SHP77 treated with DMSO at 0.1 percent for 48 hours (cell line): ENCODE measurements at regions not wholly inside any gene's neighbourhood (a gene's known extent, or its start where the extent isn't known, plus 50 kb on each side); places are given as distances from the start of the nearest gene placed in this dataset.

ENCODE experiments used
- DNase-seq: peaks from one replicate; lab custom pipeline; 2025; lab: John Stamatoyannopoulos, UW

DNA sequence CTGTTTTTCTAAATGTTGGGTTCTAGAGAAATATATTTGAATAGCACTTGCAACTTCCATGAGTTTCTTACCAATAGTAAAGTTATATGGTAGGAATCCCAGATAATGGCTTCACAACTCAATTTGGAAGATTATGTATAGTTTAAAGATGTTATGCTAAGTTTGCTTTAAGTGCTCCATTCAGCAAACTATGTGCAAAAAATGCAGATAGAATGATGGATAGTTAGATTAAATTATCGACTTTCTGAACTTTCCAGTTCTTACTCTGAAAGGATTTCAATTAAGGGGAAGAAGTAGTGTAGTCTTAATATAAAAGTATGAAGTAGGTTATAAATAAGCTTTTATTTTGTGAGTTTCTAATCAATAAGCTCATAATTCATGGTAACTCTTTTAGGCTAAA is 60.7 kb upstream of the NFKB1 start:
- DNase-seq = no peak

DNA sequence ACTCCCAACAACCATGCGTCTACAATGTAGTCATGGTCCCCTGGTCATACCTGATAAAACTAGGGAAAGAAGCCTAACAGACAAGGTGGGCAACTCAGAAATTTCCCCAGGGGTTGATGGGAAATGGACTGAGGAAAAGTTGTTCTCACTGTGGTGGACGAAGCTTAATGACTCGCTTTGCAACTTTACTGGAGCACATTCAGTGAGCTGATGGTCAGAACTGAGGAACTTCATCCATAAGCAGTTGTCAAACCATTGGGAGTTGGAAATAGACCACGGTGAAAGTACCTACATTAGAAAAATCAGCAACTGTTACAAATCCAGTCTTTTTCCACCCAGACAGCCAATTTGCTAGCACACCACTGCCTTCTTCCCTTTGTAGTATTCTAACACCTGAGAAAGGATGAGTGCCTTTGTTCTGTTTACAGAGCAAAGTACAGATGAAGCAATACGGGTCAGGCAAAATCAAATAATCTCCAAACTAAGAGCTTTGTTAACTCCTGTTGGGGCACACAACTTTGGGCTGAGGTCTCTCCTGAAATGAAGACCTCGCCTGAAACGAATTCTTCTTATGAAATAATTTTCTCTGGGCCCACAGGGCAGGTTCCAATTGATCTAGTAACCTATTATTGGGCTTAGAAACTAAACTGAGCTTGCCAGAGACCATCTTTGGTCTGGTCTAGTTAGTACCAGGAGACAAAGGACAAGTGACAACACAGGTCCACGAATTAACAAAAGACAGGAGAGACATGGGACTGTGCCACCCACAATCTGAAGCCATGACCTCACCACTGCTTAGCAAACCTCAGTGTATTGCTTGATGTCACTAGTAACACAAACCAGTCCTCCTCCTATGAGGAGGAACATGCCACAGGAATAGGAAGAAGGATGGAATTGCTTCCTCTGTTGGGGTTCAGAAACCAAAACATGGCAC is 58.9 kb upstream of the NFKB1 start:
- no peak for DNase-seq

DNA sequence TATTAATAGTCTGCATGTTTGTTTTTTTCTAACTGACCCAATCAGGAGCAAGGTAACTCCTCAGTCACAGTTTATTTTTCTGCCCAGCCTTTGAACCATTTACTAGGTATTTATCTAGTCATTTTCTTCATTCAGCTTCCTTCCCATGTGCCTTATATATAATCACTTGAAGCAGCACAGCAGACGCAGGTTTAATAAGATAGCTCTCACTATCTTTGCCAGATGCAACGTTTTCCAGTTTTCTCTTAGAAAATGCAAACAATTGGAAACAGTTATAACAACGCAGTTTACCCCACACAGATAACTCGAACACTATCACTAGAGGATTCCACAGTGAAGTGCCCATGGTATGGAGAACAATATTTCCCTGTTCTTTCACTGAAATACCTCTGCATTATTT is 56.4 kb upstream of the NFKB1 start:
- DNase-seq = no peak

DNA sequence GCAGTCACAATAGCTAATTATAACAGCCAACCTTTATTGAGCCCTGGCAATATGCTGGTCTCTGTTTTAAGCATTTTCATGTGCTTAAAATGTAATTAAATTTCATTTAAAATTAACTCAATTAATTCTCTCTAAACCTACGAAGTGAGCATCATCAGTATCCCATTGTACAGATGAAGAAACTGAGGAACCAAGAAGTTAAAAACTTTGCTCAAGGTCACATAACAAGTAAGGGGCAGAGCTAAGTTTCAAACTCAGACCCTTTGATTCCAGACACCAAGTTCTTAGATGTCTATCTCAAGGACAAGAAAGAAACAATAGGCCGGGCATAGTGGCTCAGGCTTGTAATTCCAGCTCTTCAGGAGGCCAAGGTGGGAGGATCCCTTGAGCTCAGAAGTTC is 55.9 kb upstream of the NFKB1 start:
- DNase-seq = no peak

DNA sequence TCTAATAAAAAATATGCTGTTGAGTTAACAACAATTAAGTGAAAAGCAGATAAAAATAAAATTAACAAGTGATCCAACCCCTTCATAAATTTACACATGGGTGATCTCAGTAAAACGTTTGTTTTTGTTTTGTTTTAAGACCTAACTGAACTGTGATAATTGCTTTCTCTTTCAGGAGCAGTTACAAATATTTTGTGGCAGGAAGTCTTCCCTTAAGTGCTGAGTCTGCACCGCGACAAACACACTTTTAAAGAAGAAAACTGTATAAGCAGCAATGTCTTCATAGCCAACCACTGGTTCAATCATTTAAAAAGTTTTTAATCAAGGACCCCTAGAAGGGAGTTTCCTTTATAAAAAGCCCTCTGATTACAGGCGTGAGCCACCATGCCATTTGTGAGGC is 53.7 kb upstream of the NFKB1 start:
- DNase-seq = no peak

DNA sequence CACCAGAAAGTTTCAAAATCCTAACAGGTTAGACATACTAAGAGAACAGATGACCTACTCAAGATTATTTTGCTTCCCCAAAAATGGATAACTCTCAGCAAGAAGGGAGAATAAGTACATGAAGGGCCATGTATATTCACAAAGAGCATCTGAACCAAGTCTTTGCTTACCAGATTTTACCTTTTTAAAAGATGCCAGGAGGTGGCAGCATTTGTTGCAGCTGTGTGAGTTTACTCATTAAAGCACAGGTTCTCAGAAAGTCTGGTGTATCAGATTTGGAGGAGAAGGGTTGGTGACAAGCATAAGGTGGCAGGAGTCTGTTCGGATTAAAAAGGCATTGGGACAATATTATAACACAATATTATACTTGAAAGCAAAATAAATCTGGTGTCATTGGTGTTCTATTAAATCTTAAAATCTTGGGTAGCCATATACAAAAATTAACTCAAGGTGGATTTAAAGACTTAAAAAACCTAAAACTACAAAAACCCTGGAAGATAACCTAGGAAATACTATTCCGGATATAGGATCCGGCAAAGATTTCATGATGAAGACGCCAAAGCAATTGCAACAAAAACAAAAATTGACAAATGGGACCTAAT is 51.3 kb upstream of the NFKB1 start:
- DNase-seq = peak; percentile 23

DNA sequence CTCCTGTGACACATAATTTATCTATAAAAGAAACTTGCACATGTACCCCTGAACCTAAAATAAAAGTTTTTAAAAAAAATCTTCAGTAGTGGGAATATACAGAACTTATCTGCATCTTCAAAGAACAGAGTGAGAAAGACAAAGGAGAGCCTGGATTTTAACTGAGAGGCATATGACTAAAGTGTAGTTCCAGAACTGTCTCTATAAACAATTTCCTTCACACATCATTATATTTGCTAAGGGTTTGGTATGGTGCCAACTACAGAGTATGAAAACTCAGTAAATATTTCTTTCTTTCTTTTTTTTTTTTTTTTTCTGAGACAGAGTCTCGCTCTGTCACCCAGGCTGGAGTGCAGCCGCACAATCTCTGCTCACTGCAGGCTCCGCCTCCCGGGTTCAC is 49.9 kb upstream of the NFKB1 start:
- DNase-seq = no peak
